K562 (cell line): ENCODE measurements at regions not wholly inside any gene's neighbourhood (a gene's known extent, or its start where the extent isn't known, plus 50 kb on each side); places are given as distances from the start of the nearest gene placed in this dataset.

Experiments used
- ATAC-seq: fragments of 200-7000 bp; cut with Tn5 transposase; 3 replicates; pipeline ENCODE4 v1.9.1; 2020; ENCODE audit warnings: moderate library complexity
- BruUV-seq: library from RNA; stranded (reverse); fragments of 400-500 nt; replicated peaks from 2 replicates; lab custom pipeline; 2021; lab: Mats Ljungman, UMichigan
- CTCF ChIA-PET: fragments of 300-600 bp; formaldehyde crosslinking; extraction: SDS; loops from one replicate; lab custom pipeline; 2021; ENCODE audit warnings: low intra/inter-chr PET ratio; lab: Yijun Ruan, JAX
- POLR2A ChIA-PET: fragments of 300-600, 350-650 bp; sonication (Branson Sonifier 250); formaldehyde crosslinking; extraction: SDS; loops from one replicate; lab custom pipeline; 2021; ENCODE audit warnings: antibody characterized with exemption, inconsistent platforms; lab: Yijun Ruan, JAX
- DNase-seq, 4 experiments: peaks; one replicate each; pipeline versions ENCODE4 v3.0.0 to v3.0.0-alpha.2; 2011 to 2018; ENCODE audit warnings: low spot score in 3 of 4, mixed read lengths in 3 of 4; ENCODE audit errors: extremely low read depth in 1 of 4
- FAIRE-seq: peaks from 2 replicates; lab custom pipeline; 2011; peaks lifted over from hg19 to GRCh38; lab: Jason Lieb, UNC
- H2AFZ ChIP-seq: 2 replicates; pipeline ENCODE4 v1.6.0; 2011; ENCODE audit warnings: low read depth, low read length, control low read depth, inconsistent platforms
- H3K27ac ChIP-seq: fragments of 200-600 bp; 3 replicates; pipeline ENCODE4 v1.8.0; 2011; ENCODE audit warnings: low read depth, mild to moderate bottlenecking, control low read depth, inconsistent platforms, low read length, moderate library complexity, mixed read lengths; ENCODE audit errors: extremely low read depth
- H3K27me3 ChIP-seq, 2 experiments: fragments of 300-600 bp in 1 of 2; 2 replicates in 1 of 2; 3 replicates in 1 of 2; pipeline versions ENCODE4 v1.6.0 to v1.8.0; 2011; ENCODE audit warnings: inconsistent platforms in 2 of 2, low read length in 2 of 2, mild to moderate bottlenecking in 1 of 2, mixed read lengths in 1 of 2, moderate library complexity in 1 of 2; ENCODE audit not compliant: control insufficient read depth in 2 of 2, insufficient read depth in 2 of 2
- H3K36me3 ChIP-seq: fragments of 300-600 bp; 3 replicates; pipeline ENCODE4 v1.8.0; 2011; ENCODE audit warnings: mild to moderate bottlenecking, low read length, inconsistent platforms; ENCODE audit not compliant: control insufficient read depth, insufficient read depth
- H3K4me1 ChIP-seq, 2 experiments: fragments of 200-600 bp in 1 of 2; replicated peaks in 1 of 2; 2 replicates in 1 of 2; 3 replicates in 1 of 2; pipeline versions ENCODE4 v1.5.1 to v1.8.0; 2011; ENCODE audit warnings: inconsistent platforms in 2 of 2, low read length in 2 of 2, mild to moderate bottlenecking in 1 of 2, mixed read lengths in 1 of 2, moderate library complexity in 1 of 2; ENCODE audit not compliant: control insufficient read depth in 2 of 2, insufficient read depth in 2 of 2
- H3K4me2 ChIP-seq: 2 replicates; pipeline ENCODE4 v1.6.1; 2011; ENCODE audit warnings: low read length, control low read depth, inconsistent platforms, mixed read lengths; ENCODE audit not compliant: insufficient read depth
- H3K4me3 ChIP-seq: fragments of 200-600 bp; sonication (generic), shearing (Covaris generic); 2 replicates; pipeline ENCODE4 v1.5.1; 2016; ENCODE audit warnings: control low read depth, inconsistent platforms
- H3K79me2 ChIP-seq: fragments of 200-600 bp; 3 replicates; pipeline ENCODE4 v1.8.0; 2011; ENCODE audit warnings: low read length, inconsistent platforms; ENCODE audit not compliant: control insufficient read depth, insufficient read depth
- H3K9ac ChIP-seq, 2 experiments: 2 replicates each; pipeline versions ENCODE4 v1.6.0 to v1.6.1; 2011; ENCODE audit warnings: low read depth in 2 of 2, low read length in 2 of 2, control low read depth in 1 of 2, inconsistent platforms in 1 of 2, mild to moderate bottlenecking in 1 of 2, mixed read lengths in 1 of 2; ENCODE audit not compliant: insufficient read depth in 1 of 2
- H3K9me1 ChIP-seq: one replicate; pipeline ENCODE4 v1.6.0; 2011; ENCODE audit warnings: inconsistent platforms, mild to moderate bottlenecking, low read length, moderate library complexity; ENCODE audit not compliant: control insufficient read depth, insufficient read depth
- H3K9me3 ChIP-seq: replicated peaks from 2 replicates; pipeline ENCODE4 v1.5.1; 2011; ENCODE audit warnings: low read depth, low read length, inconsistent platforms; ENCODE audit not compliant: control insufficient read depth, insufficient read depth
- H4K20me1 ChIP-seq: replicated peaks from 2 replicates; pipeline ENCODE4 v1.6.1; 2011; ENCODE audit warnings: low read length, inconsistent platforms, mixed read lengths; ENCODE audit not compliant: control insufficient read depth, insufficient read depth
- ATF6 ChIP-seq: sonication (generic); formaldehyde crosslinking; IDR thresholded peaks from 2 replicates; pipeline ENCODE4 v1.4.0; 2020; ENCODE audit warnings: mild to moderate bottlenecking, missing genetic modification reagents
- ATF7 ChIP-seq: fragments of 450-650 bp; IDR thresholded peaks from 2 replicates; pipeline ENCODE4 v1.7.1; 2014; ENCODE audit warnings: mild to moderate bottlenecking, moderate library complexity
- CBX8 ChIP-seq: fragments of 200-600 bp; sonication (generic); IDR thresholded peaks from 2 replicates; pipeline ENCODE4 v1.6.1; 2012; ENCODE audit warnings: borderline replicate concordance, mixed run types, low read depth, mild to moderate bottlenecking, moderate library complexity, mixed read lengths, low read length, control low read depth, inconsistent platforms; ENCODE audit not compliant: poor library complexity, severe bottlenecking; ENCODE audit errors: extremely low read depth
- CHAMP1 ChIP-seq: fragments of 450-650 bp; IDR thresholded peaks from 2 replicates; pipeline ENCODE4 v1.6.1; 2016; ENCODE audit warnings: mild to moderate bottlenecking
- ERF ChIP-seq: fragments of 450-650 bp; formaldehyde crosslinking; IDR thresholded peaks from 2 replicates; pipeline ENCODE4 v1.4.0; 2020; ENCODE audit warnings: mild to moderate bottlenecking, mixed read lengths
- EWSR1 ChIP-seq: fragments of 450-650 bp; IDR thresholded peaks from 2 replicates; pipeline ENCODE4 v1.6.1; 2018; ENCODE audit warnings: borderline replicate concordance, mild to moderate bottlenecking, low read depth, moderate library complexity; ENCODE audit not compliant: partially characterized antibody
- GABPB2 ChIP-seq: fragments of 250-450 bp; sonication (Bioruptor Pico); conservative IDR thresholded peaks from 2 replicates; pipeline ENCODE4 v1.5.1; 2021; ENCODE audit warnings: mild to moderate bottlenecking
- KDM4B ChIP-seq, 2 experiments: fragments of 450-650 bp in 1 of 2; sonication (generic) in 1 of 2; IDR thresholded peaks; 2 replicates each; pipeline ENCODE4 v1.6.1; 2016 to 2017; ENCODE audit warnings: borderline replicate concordance in 2 of 2, antibody characterized with exemption in 1 of 2, low read depth in 1 of 2, mild to moderate bottlenecking in 1 of 2
- MCM5 ChIP-seq: fragments of 450-650 bp; IDR thresholded peaks from 2 replicates; pipeline ENCODE4 v1.6.1; 2016; ENCODE audit warnings: low read depth
- MTF1 ChIP-seq: fragments of 250-450 bp; sonication (Bioruptor Pico); IDR thresholded peaks from 2 replicates; pipeline ENCODE4 v1.9.0; 2021; ENCODE audit warnings: moderate library complexity, mild to moderate bottlenecking, inconsistent platforms, borderline replicate concordance
- POLR2A ChIP-seq: fragments of 450-650 bp; conservative IDR thresholded peaks from 2 replicates; pipeline ENCODE4 v1.6.1; 2016
- POLR3G ChIP-seq: IDR thresholded peaks from 2 replicates; pipeline ENCODE4 v1.6.1; 2011; ENCODE audit not compliant: insufficient read length, insufficient replicate concordance; ENCODE audit errors: extremely low read depth
- SRSF7 ChIP-seq: fragments of 200-400 bp; formaldehyde crosslinking; optimal IDR thresholded peaks from 2 replicates; pipeline ENCODE3; 2017; ENCODE audit warnings: mild to moderate bottlenecking, low read depth, low read length
- TAF1 ChIP-seq: IDR thresholded peaks from 2 replicates; pipeline ENCODE4 v1.6.1; 2011; ENCODE audit warnings: mild to moderate bottlenecking, low read length, moderate library complexity; ENCODE audit not compliant: insufficient read depth, control insufficient read depth, severe bottlenecking; ENCODE audit errors: extremely low read depth
- ZNF124 ChIP-seq: sonication (generic); formaldehyde crosslinking; IDR thresholded peaks from 2 replicates; pipeline ENCODE4 v1.8.1; 2022; ENCODE audit warnings: missing genetic modification reagents
- ZNF253 ChIP-seq: fragments of 250-450 bp; sonication (Bioruptor Pico); conservative IDR thresholded peaks from 2 replicates; pipeline ENCODE4 v1.6.1; 2021; ENCODE audit warnings: mild to moderate bottlenecking
- ZNF431 ChIP-seq: sonication (generic); formaldehyde crosslinking; IDR thresholded peaks from 2 replicates; pipeline ENCODE4 v1.8.0; 2022; ENCODE audit warnings: mild to moderate bottlenecking, missing genetic modification reagents
- ZNF444 ChIP-seq: fragments of 250-450 bp; sonication (Bioruptor Pico); IDR thresholded peaks from 2 replicates; pipeline ENCODE4 v1.4.0; 2020; ENCODE audit warnings: mild to moderate bottlenecking, moderate library complexity
- ZNF766 ChIP-seq: fragments of 200-800 bp; sonication (Bioruptor generic); conservative IDR thresholded peaks from 2 replicates; pipeline ENCODE4 v1.6.1; 2016; ENCODE audit warnings: missing genetic modification characterization, missing compliant biosample characterization
- WGBS: fragments of 100-300 bp; shearing (Covaris generic); methylation state at CpG from one replicate; pipeline ENCODE4 v1.1.6; 2016; ENCODE audit warnings: low coverage, mixed read lengths; ENCODE audit not compliant: insufficient coverage; ENCODE audit errors: missing lambda C conversion rate; 5-methylcytosine and 5-hydroxymethylcytosine counted together
- in situ Hi-C: fragments of 300-500 bp; cut with MboI; formaldehyde crosslinking; loops from 4 replicates; pipeline ENCODE4 v1.15.0; 2018; ENCODE audit warnings: inconsistent platforms, mixed read lengths
- intact Hi-C: fragments of 100-400 bp; cut with micrococcal nuclease; formaldehyde crosslinking; loops from 2 replicates; pipeline ENCODE4 v1.14.2; 2022

- no peaks in the 10 kb centered on the region for H3K9me3 ChIP-seq
- intact Hi-C loops (no loop called here), in situ Hi-C loops (no loop called here)
- FAIRE-seq, result no peak
- no peak overlapping the region for H3K9ac ChIP-seq
- H3K4me3 ChIP-seq, result no peak overlapping the region
- H3K79me2 ChIP-seq, result no peaks in the 10 kb centered on the region
- H3K27me3 ChIP-seq, result no peaks in the 10 kb centered on the region
- WGBS, result 0% methylated on average over 7 of the region's 7 CpGs
- no peaks in the 10 kb centered on the region for H3K36me3 ChIP-seq
- TF ChIP-seq MCM5, result no peak
- TF ChIP-seq MTF1 (CRISPR knock-in tag), result no peak
- TF ChIP-seq EWSR1, result no peak
- no peak for TF ChIP-seq TAF1
- no peak for TF ChIP-seq POLR3G
- TF ChIP-seq ZNF766 (CRISPR knock-in tag), result no peak
- TF ChIP-seq ERF (CRISPR knock-in tag), result no peak
- TF ChIP-seq ZNF124, result no peak
- TF ChIP-seq POLR2A, result no peak
- TF ChIP-seq ATF6 (CRISPR knock-in tag), result no peak
- no peak for TF ChIP-seq ZNF431 (CRISPR knock-in tag)
- TF ChIP-seq CBX8, result no peak
- TF ChIP-seq CHAMP1, result no peak
- no peak for TF ChIP-seq ZNF253 (CRISPR knock-in tag)
- no peak for TF ChIP-seq ZNF444 (CRISPR knock-in tag)
- TF ChIP-seq KDM4B (IDR thresholded peaks at IDR 0.05; ENCODE audit: borderline replicate concordance in 2 of 2, low read depth in 1 of 2), result no peak
- no peak for TF ChIP-seq ATF7
- TF ChIP-seq GABPB2 (CRISPR knock-in tag), result no peak
- TF ChIP-seq SRSF7, result no peak
- no peak overlapping the region for H2AFZ ChIP-seq
- no TSS peak for BruUV-seq
- no peak for ATAC-seq
- CTCF ChIA-PET, result no interaction called here
- H3K9me1 ChIP-seq, result no peaks in the 10 kb centered on the region
- H4K20me1 ChIP-seq, result peaks cover 3% of the 10 kb centered on the region; the same call in 1 of the 2 replicates
- no peak overlapping the region for H3K27ac ChIP-seq
- POLR2A ChIA-PET, result no interaction called here
- DNase-seq, result no peak
- no peak overlapping the region for H3K4me2 ChIP-seq
- no peaks in the 10 kb centered on the region for H3K4me1 ChIP-seq
Measured at GRCh38 chr5:14069021-14069420, 74.1 kb upstream of the TRIO start.
